SH-SY5Y (cell line): ENCODE measurements at regions not wholly inside any gene's neighbourhood (a gene's known extent, or its start where the extent isn't known, plus 50 kb on each side); places are given as distances from the start of the nearest gene placed in this dataset.

Experiments used
- GATA2 ChIP-seq: IDR thresholded peaks from 2 replicates; pipeline ENCODE4 v1.6.1; 2011; ENCODE audit warnings: mild to moderate bottlenecking, low read depth, low read length
- GATA3 ChIP-seq: IDR thresholded peaks from 2 replicates; pipeline ENCODE4 v1.6.1; 2011; ENCODE audit warnings: low read depth, mild to moderate bottlenecking, low read length, moderate library complexity

DNA sequence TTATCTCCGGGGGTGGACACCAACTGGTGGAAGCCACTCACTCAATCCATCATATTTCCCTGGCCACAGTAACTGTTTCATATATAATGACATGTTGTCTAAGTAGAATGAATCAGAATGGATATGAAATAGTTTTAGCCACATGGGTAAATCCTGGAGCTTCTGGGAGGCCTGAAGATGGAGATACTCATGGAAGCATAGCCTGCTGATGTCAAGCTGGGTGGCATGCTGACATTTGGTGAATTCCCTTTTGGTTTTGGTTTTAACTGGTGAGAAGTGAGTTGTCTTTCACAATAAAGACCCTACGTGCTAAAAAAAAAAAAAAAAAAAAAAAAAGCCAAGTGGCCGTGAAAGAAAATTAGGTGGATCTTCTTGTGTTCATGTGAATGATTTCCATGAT, 105.3 kb upstream of the ITGA6 start:
- no peak for TF ChIP-seq GATA2
- no peak for TF ChIP-seq GATA3
